Kidney capillary endothelial cell (primary cell): ENCODE measurements at regions not wholly inside any gene's neighbourhood (a gene's known extent, or its start where the extent isn't known, plus 50 kb on each side); places are given as distances from the start of the nearest gene placed in this dataset.
"Not testable (repeated sequence)": the region's sequence is repeated elsewhere in the genome, so short reads cannot be mapped to it uniquely, and the experiment has no call there.

Experiments used
- DNase-seq: peaks from one replicate; pipeline ENCODE4 v3.0.0-alpha.2; 2018; ENCODE audit warnings: low spot score

DNA sequence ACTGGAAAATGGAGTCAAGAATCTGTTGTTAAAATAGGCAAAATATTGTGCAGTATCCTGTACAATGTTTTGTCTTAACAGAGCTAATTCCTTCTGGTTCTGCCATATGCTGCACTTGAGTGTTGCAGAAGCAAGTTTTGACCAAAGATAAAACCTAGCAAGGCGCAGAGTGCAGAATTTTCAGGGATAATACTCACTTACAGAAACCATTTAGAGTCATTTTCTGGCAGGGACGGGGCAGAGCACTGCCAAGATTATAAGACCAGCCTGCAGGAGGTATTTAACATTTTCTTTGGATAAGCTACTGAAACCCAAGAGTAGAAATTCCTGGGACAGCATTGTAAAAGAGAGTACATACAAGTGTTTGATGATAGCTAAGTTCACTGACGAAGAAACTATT lies 159.5 kb upstream of the EDNRB start:
- DNase-seq = no peak

DNA sequence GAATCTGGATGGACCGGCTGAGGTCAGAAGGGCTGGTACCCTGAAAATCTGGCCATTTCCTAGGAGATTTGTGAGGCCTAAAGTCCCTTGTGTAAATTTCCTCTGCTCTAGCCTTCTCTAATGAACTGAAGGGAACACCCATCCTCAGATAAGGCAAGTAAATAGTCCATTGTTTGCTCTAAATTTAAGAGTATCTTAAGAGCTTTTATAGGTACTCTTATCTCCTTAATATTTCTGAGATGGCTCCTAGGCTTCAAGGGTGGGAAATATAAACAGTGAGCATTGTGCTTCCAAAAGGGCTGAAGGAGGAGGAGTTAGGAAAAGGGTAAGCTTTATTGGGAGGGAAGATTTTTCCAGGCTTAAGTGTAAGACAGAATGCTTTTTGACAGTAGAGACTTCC lies 148.7 kb upstream of the EDNRB start:
- DNase-seq = no peak

DNA sequence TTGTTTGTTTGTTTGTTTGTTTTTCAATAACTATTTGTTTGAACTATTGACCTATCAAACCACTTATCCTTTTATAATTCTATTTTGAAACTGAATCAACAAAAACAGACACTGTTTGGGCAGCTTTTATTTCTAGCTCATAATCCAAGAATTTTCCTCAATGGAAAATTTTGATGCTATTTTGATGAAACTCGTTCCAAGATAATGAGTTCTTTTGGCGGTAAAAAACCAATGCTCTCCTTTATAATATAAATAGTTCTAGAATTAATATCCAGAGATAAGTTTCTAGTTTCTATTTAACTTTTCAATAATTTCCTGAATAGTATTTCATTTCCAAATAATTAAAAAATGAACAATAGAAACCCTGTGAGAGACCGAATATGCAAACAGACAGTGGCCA lies 146.5 kb upstream of the EDNRB start:
- DNase-seq = no peak

DNA sequence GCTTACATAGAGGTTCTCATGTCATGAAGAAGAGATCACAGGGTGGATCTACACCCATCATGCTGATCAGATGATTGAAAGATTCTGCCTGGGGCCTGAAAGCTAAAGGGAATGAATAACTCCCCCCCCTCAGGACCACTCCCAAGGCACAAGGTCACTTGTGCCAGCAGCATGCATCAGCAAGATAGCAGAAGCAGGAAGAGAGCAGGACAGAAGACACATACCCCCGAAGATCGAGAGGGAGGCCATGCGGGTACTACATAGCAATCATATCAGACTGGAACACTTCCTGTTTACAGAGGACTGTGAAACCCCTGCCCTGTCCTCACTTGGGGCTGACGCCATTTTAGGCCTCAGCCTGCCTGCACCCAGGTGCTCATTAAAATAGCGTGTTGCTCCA lies 143.2 kb upstream of the EDNRB start:
- DNase-seq = no peak

DNA sequence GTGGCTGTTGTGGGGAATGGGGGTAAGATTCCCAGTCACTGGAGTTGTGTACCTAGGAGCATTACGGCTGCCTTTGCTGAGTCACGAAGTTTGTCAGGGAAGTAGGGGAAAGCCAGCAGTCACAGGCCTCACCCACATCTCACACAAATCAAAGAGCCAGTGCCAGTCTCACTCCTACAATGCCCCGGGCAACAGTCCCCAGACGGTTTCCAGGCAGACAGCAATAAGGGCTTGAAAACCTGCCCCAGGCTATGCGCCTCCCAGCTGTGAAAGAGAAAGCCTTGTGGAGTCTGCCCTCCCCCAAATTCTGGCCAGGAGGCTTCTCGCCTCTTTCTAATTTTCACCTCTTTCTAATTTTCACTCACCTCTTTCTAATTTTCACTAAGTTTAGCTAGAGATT lies 142.3 kb upstream of the EDNRB start:
- no peak for DNase-seq

DNA sequence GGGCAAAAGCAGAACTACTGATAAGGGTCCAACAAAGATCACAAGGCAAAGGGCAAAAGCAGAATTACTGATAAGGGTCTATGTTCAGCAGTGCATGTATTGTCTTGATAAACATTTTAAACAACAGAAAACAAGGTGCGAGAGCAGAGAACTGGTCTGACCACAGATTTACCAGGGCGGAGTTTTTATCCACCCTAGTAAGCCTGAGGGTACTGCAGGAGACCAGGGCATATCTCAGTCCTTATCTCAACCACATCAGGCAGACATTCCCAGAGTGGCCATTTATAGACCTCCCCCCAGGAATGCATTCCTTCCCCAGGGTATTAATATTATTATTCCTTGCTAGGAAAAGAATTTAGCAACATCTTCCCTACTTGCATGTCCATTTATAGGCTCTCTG lies 138.2 kb upstream of the EDNRB start:
- DNase-seq = not testable (repeated sequence)

DNA sequence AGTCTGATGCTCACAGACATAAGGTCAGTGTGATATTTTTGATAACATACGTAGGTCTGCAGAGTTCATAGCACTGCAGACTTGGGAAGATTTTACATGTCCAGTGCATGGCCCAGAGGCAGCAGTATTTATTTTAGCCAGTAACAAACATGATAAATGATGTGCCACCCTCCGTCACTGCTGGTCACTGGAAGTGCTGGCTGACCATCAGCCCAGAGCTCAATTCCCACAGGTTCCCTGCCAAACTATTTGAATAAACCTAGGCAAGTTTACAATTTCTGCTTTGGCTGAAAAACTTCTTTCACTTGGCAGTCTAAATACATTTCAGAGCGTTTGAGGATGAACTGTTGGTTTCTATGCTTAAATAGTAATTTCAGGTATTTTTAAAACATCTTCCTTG lies 135.5 kb upstream of the EDNRB start:
- DNase-seq = no peak

DNA sequence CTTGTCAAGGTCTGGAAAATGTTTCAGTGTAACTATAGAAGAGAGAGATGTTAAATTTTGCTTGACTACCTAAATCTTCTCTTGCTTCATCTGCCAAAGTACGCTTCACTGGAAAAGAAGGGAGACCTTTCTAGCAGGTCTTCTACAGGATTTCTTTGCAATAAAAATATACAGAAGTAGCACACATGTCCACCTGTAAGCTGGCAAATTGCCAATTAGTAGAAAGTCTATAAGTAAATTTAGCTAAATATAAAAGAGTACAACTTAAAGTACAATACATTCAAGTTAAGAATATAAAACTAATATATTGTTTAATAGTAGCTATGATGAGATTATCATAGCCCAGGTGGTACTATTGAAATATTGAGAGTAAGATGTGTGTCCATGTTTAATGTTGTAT lies 128.5 kb upstream of the EDNRB start:
- DNase-seq = no peak

DNA sequence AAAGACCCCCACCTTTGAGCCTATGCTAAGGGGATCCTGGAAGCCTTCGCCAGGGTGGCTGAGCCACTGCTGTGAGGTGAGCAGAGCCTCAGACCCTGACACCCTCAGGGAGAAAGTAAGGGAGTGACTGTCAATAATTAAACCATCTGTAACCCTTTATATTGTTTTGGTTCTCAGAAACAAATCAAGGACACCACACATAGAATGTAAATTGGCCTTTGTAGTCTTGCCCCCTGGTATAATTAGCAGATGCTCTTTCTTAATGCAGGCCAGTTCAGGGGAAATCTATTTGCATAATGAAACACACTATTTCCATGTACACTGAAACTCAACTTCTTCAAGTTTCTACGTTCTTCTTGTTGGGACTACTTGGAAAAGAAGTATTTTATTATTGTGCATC lies 127.7 kb upstream of the EDNRB start:
- DNase-seq = no peak

DNA sequence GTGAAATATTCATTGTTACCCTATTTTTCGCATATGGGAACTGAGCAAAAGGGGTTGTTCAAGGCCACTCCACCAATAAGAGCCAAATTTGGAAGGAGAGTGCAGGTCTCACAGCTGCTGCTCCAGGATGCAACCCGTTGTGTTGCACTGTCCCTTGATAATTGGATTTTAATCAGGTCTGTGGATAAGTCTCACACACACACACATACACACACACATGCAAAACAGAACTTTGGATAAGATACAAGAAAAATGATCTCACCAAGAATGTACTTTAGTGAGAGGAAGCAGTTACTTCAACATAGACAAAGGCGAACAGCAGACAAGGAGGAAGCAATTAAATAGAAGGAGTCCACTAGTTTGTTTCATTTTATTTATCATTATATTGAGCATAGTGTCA lies 127.3 kb upstream of the EDNRB start:
- DNase-seq = no peak

DNA sequence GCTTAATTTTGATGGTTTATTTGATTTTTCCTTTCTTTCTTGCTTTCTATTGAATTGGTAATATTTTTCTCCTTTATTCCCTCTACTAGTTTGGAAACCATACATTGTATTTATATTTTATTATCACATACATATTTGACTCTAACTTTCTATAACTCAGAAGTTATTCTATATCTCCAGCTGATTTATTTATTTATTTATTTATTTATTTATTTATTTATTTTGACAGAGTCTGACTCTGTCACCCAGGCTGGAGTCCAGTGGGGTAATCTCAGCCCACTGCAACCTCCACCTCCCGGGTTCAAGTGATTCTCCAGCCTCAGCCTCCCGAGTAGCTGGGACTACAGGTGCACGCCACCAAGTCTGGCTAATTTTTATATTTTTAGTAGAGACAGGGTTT lies 122.7 kb upstream of the EDNRB start:
- not testable (repeated sequence) for DNase-seq

DNA sequence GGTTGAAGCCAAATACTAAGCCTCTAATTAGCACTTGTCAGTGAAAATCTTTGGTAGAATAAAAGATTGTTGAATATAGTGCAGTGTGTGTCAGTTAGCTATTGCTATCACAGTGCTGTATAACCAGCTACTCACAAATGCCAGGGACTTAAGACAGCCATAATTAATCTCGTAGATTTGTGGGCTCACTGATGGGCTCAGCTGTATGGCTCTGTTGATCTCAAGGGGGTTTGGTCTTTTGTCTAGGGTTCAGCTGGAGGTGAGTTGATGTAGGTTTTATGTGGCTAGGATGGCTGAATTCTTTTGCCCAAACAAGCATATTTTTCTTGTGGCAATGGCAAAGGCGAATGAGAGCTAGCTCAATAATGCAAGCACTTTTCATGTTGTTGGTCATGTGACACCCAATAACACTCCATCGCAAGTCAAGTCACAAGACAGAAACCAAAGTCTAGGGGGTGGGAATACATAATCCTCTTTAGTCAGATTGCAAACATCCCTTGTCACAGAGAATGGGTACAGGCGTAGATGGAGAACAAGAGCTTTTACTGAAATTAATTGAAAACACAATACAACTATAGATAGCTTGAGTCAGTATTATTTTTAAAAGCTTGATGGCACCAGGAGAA lies 121.7 kb upstream of the EDNRB start:
- DNase-seq = no peak

DNA sequence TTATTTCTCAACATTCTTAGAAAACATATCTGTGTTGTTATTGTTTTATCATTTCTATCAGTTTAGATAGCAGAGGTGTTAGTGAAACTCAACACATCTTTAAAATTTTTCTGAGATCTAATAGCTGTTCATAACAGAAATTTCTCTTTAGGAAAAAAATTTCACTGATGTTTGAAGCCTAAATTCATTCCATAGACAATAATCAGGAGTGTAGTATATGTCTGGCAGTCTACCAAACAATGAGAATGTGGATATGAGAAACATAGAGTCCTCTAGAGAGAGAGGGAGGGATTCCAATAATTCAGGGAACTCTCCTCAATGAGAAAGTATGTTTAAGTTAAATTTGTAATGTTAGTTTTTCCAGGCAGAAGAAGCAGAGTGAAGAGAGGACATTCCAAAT lies 118.2 kb upstream of the EDNRB start:
- no peak for DNase-seq

DNA sequence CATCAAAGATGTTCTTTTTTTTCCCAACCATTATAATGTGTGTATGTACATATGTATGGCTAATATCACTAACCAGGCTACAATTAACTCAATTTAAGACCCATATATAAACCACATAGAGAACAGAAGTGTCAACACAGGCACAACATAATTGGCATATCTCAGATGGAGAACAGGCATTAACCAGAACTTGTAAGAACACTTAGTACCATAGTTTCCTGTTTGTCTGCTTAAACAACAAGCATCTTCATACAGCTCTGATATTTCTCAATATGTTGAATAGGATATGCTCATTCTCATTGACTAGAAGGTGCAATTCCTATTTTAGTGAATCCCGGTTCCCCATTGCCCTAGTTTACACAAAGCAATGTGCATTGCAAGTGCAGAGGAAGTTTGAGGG lies 116.9 kb upstream of the EDNRB start:
- DNase-seq = no peak

DNA sequence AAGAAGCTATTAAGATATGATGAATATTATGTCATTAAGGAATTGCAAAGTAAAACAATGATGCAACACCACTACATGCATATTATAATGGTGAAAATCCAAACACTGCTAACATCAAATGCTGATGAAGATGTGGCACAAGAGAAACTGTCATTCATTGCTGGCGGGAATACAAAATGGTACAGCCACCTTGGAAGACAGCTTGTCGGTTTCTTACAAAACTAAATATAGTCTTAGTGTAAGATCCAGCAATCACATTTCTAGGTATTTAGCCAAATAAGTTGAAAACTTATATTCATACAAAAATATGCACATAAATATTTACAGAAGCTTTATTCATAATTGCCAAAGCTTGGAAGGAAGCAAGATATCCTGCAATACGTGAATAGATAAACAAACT lies 114.9 kb upstream of the EDNRB start:
- no peak for DNase-seq

DNA sequence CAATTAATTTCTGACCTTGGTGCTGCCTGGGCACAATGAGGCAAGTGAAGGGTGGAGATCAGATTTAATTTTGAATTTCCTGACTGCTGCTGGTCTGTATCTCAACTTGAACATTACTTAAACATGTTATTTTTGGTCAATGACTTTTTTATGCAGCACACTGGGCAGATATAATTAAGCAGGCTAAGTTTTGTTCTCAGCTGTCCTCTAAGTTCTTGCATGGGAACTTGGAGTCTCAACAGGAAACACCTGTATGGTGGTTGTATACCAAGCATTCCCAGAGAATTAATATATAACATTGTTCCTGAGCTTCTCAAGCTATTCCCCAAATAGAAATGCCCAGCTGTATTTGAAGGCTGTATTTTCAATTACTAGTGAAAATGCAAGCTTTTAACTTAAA lies 113.5 kb upstream of the EDNRB start:
- peak; percentile 49 for DNase-seq

DNA sequence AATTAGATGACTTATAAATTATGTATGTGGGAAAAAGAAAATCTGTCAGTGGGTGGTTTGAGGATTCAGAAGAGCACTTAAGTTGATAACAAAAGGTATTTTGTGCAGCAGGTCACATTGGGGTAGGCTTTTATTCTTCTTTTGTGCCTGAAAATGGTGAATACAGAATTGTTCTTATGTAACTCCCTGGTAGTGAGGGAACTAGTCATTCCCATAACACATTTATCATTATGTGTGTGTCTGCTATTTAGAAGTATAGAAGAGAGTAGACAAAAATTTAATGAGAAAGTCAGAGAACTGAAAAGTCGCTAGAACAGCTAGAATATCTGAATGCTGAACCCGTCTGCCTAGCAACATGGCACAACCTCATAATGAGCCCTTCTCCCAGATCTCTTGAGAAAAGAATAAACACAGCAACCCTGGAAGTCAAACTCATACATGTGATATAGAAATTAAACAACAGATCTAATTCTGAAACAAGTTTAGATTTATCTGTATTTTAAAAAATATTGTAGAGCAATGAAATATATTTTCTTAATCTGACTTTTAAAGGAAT lies 111.8 kb upstream of the EDNRB start:
- no peak for DNase-seq

DNA sequence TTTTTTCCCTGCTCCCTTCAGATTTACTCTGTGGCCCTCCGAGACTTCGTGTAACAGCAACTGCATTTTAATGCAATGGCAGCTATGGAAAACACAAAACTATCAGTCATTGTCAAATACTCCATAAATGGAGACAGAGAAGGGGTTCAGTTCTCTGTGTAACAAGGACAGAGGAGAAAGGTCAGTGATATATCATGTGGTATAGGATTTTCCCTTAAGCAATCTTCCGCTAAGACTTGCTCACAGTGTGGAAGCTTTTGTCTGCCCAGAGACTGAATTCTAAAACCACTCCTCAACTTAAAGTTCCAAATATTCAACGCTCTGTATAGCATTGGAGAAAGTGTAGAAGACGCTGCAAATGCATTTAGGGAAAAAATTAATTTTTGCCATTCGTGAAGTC lies 111.3 kb upstream of the EDNRB start:
- DNase-seq = no peak

DNA sequence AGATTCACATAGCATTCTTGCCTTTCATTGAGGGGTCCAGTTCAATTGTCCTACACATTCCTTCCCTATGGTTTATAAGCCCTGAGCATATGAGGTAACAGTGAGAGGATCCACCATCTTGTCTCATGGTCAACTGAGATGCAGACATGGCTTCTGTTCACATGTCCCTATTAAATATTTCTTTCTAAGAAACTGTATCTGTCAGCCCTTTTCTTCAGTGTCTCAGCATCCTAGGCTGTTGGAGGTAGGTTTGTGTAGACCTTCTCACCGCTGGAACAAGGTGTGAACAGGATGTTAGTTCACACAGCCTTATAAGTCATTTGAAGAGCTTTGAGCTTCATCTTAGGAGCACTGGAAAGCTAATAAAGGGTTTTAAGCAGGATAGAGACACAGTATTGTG lies 110.3 kb upstream of the EDNRB start:
- DNase-seq = no peak

DNA sequence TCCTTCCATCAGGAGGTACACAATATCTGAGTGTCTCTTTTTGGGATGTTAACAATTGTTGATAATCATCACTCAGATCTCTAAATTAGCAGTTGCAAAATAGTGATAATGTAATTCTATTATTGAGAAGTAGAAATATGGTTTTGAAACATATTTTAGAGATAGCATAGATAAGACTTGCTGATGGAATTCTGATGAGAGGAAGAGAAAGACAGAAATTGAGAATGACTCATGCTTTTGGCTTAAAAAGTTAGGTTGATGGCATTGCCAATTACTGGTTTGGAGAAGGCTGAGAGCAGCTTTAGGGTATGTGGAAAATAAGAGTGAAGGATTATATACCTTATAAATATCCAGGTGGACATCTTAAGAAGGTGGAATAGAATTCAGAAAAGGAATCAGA lies 106.4 kb upstream of the EDNRB start:
- no peak for DNase-seq

DNA sequence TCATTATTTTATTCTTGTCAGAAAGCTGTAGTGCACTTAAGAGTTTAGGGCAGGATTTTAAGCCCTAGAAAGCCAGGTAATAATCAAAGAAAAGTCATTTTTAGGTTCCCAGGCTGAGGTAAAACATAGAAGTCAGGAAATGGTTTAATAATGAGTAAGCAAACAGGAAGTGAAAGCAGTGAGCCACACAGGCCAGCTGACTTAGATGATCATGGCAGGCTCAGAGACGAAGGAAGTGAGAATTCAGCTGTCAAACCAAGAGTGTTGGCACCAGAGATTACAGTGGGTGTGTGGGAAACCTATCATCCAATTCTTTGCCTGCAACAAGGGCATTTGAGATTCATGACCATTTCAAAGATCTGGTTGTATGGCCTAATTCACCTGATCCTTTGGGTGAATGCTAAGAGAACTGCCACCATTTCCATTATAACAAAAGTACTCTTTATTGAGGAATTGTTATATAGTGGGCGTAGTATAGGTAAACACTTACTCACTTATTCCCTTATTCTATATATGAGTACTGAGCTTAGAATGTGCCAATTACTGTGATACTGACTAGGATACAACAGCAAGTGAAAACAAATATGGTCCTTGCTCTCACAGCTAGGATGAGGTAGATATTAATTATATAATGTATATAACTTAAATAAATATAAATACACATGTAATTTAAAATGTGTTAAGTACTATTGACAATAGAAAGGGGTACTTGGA lies 103.7 kb upstream of the EDNRB start:
- peak; percentile 89 for DNase-seq

DNA sequence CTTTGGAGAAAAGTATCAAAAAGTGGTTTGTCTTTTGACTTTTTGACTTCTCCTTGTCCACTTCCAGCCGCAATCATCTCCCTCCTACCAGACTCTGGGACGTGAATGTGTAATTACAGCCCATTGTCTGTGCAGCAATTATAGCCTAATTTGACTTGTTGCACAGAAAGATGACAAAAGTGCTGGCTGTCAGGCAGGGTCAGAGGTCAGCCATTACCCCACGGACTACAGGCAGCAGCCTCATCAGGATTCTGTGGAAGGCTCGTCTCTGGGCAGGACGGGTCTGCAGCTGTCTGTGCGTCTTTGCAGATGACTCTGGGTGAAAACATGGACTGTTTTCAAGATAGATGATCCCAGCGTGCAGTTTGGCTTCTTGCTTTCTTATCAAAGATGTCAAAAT lies 102.2 kb upstream of the EDNRB start:
- no peak for DNase-seq

DNA sequence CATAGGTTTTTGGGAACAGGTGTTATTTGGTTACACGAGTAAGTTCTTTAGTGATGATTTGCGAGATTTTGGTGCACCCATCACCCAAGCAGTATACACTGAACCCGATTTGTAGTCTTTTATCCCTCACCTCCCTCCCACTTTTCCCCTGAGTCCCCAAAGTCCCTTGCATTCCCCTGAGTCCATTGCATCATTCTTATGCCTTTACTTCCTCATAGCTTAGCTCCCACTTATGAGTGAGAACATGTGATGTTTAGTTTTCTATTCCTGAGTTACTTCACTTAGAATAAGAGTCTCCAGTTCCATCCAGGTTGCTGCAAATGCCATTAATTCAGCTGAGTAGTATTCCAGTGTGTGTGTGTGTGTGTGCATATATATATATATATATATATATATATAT lies 97.2 kb upstream of the EDNRB start:
- DNase-seq = no peak

DNA sequence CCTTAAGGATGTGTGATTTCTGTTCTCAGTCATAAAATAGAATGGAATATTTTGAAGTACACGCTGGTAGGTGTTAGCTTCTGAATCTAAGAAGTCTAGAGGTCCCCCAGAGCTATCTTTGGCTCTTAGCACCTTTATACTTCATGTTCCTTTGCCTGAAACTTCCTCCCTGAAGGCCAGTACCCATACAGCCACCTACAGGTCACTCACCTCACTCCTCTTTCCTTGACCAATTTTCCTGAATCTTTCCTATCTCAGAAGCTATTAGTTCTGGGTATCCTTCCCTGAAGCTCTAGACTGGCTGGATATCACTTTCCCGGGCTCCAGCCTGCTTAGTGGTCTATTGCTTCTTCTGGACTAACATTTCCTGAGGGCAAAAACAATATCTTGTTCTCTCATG lies 93.4 kb upstream of the EDNRB start:
- DNase-seq = no peak
